ENCODE measurements at regions not wholly inside any gene's neighbourhood (a gene's known extent, or its start where the extent isn't known, plus 50 kb on each side); places are given as distances from the start of the nearest gene placed in this dataset.

DNA sequence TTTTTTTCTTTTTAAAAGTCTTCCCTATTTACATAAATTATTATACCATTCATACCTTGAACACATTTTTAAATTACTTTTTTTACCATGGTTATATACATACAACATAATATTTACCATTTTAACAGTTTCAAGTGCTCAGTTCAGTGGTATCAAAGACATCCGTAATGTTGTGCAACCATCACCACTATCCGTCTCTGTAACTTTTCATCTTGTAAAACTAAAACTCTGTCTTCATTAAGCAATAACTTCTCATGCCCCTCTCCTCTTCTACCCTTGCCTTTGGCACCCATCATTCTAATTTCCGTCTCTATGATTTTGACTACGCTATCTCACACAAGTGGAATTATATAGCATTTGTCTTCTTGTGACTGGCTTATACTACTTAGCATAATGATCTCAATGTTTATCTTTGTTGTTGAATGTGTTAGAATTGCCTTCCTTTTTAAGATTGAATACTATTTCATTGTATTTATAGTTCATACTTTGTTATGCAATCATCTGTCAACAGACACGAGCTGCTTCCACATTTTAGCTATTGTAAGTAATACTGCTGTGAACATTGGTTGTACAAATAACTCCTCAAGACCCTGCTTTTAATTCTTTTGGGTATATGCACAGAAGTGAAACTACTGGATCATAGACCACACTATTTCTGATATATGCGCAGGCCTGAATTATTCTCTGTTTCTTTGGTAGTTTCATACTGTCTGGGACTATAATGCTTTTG lies 689.5 kb upstream of the NCAM2 start:
- no peak for DNase-seq (ENCODE audit: low read depth)
- TF ChIP-seq, protein P1, sequence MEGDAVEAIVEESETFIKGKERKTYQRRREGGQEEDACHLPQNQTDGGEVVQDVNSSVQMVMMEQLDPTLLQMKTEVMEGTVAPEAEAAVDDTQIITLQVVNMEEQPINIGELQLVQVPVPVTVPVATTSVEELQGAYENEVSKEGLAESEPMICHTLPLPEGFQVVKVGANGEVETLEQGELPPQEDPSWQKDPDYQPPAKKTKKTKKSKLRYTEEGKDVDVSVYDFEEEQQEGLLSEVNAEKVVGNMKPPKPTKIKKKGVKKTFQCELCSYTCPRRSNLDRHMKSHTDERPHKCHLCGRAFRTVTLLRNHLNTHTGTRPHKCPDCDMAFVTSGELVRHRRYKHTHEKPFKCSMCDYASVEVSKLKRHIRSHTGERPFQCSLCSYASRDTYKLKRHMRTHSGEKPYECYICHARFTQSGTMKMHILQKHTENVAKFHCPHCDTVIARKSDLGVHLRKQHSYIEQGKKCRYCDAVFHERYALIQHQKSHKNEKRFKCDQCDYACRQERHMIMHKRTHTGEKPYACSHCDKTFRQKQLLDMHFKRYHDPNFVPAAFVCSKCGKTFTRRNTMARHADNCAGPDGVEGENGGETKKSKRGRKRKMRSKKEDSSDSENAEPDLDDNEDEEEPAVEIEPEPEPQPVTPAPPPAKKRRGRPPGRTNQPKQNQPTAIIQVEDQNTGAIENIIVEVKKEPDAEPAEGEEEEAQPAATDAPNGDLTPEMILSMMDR (conservative IDR thresholded peaks at IDR 0.05; ENCODE audit: low read depth, low read length): no peak
- no peak overlapping the region for H3K4me3 ChIP-seq (ENCODE audit: low read depth, low read length)

DNA sequence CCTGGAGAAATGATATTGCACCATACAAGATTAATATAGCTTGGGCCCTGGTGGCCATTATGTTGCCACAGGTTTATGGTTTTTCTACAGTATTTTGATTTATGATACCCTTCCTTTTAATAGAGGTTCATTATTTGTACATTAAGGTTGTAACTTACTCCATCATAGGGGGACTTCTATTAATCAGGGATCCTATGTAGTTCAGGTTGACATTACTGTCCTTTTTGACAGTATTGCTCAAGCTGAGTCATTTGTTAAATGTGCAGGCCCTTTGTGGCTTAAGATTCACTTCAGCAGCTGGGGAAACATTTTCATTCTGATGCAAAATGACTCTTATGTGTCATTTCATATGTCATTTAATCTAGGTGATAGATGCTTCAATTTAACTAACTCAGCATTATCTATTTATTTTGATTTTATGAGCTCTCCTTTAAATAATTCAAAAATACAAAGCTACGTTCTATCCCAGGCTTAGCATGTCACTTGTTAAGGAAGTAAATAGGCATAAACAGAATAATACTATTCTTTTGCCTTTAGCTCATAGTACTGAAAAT lies 686.9 kb upstream of the NCAM2 start:
- H3K4me3 ChIP-seq (ENCODE audit: low read depth, low read length): no peak overlapping the region
- no peak for DNase-seq (ENCODE audit: low read depth)
- TF ChIP-seq, protein P1 (conservative IDR thresholded peaks at IDR 0.05; ENCODE audit: low read depth, low read length): no peak

DNA sequence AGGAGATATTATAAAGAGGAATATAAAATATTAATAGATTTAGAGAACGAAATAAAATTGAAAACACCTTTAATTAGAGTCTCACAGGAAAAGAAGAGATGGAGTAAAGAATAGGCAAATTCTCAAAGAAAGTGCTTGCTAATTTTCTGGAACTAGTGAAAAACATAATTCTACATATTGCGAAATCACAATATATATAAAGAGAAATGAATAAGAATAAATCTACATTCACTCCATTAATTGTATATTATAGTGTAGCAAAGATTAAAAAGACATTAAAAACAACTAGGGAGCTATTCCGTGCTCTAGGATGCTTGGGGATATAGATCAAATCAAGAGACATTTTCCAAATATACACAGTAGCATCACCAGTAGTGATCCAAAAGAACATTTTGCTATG lies 685.2 kb upstream of the NCAM2 start:
- TF ChIP-seq, protein P1 (conservative IDR thresholded peaks at IDR 0.05; ENCODE audit: low read depth, low read length): no peak
- DNase-seq (ENCODE audit: low read depth): no peak
- H3K4me3 ChIP-seq (ENCODE audit: low read depth, low read length): no peak overlapping the region

DNA sequence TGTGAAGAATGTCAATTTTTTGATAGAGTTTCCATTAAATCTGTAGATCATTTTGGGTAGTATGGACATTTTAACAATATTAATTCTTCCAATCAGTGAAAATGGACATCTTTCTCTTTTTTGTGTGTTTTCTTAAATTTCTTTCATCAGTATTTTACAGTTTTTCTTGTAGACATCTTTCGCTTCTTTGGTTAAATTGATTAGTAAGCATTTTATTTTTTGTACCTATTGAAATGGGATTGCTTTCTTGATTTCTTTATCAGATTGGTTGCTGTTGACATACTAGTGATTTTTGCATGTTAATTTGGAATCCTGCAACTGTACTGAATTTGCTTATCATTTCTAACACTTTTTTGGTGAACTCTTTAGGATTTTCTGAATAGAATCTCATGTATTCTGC lies 683.2 kb upstream of the NCAM2 start:
- H3K4me3 ChIP-seq (ENCODE audit: low read depth, low read length): no peak overlapping the region
- DNase-seq (ENCODE audit: low read depth): no peak
- TF ChIP-seq, protein P1 (conservative IDR thresholded peaks at IDR 0.05; ENCODE audit: low read depth, low read length): no peak

DNA sequence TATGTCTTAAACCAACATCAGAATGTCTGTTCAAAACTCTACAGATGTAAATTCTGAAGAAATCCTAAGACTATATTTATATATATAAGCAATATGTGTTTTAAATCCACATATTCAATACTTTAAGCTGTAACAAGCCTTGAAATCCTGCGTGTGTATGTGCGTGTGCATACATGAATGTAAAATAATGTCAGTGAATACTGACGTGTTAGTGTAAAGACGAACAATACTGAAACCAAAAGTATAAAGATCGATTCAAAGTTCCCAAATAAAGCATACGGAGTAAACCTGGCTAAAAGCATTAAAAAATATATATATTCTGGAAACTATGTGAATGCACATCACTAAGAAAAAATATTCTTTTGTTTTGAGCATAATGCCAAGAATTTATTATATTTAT lies 668.6 kb upstream of the NCAM2 start:
- no peak for DNase-seq (ENCODE audit: low read depth)
- TF ChIP-seq, protein P1 (conservative IDR thresholded peaks at IDR 0.05; ENCODE audit: low read depth, low read length): no peak
- no peak overlapping the region for H3K4me3 ChIP-seq (ENCODE audit: low read depth, low read length)

DNA sequence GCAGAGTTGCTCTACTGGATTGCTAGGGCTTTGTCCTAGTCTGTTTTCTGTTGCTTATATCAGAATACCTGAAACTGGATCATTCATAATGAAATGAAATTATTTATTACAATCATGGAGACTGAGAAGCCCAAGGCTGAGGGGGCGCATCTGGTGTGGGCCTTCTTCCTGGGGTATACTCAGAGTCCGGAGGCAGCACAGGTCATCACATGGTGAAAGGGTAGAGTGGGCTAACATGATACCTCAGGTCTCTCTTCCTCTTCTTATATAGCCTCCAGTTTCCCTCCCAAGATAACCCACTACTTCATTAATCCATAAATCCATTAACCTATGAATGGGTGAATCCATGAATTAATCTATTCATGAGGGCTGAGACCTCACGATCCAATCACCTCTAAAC lies 667.6 kb upstream of the NCAM2 start:
- TF ChIP-seq, protein P1 (conservative IDR thresholded peaks at IDR 0.05; ENCODE audit: low read depth, low read length): no peak
- DNase-seq (ENCODE audit: low read depth): no peak
- no peak overlapping the region for H3K4me3 ChIP-seq (ENCODE audit: low read depth, low read length)

DNA sequence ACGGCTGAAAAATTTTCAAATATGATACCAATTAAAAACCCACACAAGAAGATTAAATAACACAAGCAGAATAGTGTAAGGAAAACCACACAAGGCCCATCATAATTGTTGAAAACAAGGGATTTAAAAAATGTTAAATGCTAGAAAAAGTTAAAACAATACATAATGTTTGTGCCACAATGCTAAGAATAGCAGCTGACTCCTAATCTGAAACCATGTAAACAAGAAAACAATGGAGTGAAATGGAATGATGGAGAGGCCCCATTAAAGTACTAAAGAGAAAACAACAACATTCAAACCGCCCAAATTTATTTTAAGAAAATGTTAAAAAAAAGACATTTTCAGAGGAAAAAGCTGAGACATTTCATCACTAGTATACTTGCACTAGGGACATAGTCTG lies 663.6 kb upstream of the NCAM2 start:
- DNase-seq (ENCODE audit: low read depth): no peak
- TF ChIP-seq, protein P1 (conservative IDR thresholded peaks at IDR 0.05; ENCODE audit: low read depth, low read length): no peak
- no peak overlapping the region for H3K4me3 ChIP-seq (ENCODE audit: low read depth, low read length)
